ENCODE measurements at regions not wholly inside any gene's neighbourhood (a gene's known extent, or its start where the extent isn't known, plus 50 kb on each side); places are given as distances from the start of the nearest gene placed in this dataset.

DNA sequence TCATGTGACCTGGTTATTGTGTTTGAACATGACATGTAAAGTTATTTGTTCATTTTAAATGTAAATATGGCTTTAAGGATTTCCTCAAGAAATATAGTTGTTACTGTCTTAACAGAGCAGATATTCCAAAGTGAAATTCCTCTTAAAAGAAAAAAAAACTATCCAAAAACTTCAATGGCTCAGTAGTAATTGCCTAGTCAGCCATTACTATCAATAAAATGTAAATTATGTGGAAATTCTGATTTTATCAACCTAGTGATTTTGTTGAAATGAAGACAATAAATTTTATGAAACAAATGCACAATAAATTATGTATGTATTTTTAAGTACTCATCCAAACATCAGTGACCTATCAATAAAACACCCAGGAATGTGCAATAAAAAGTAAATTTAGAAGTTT lies 463.3 kb downstream of the TENT5A start:
- ChIA-PET CTCF (no interaction called here), RAD21 (ENCODE audit: low non-redundant PET in 1 of 2, low total read pairs in 2 of 2, uncharacterized antibody in 2 of 2, unreplicated experiment in 2 of 2) (no interaction called here)
- H3K4me2 ChIP-seq (ENCODE audit: low read length), result no peak overlapping the region

More for the DNA sequence above, 463.3 kb downstream of the TENT5A start:
- Histone ChIP-seq H3K36me3 (ENCODE audit: control insufficient read depth in 1 of 2, insufficient read depth in 2 of 2, low read length in 2 of 2) (no peaks in the 10 kb centered on the region), H3K27me3 (ENCODE audit: insufficient read depth, low read length) (no peaks in the 10 kb centered on the region), H3K9ac (ENCODE audit: low read length) (no peak overlapping the region), H2AFZ (ENCODE audit: low read depth, low read length, poor library complexity, severe bottlenecking) (no peak overlapping the region), H3K4me1 (ENCODE audit: control insufficient read depth in 1 of 2, insufficient read depth in 2 of 2, low read length in 2 of 2) (no peaks in the 10 kb centered on the region), H3K27ac (ENCODE audit: low read depth, low read length) (no peak overlapping the region), H3K4me3 (replicated peaks in 1 of 2; ENCODE audit: low read depth in 1 of 2, low read length in 2 of 2) (no peak overlapping the region), H3K9me3 (ENCODE audit: control insufficient read depth in 1 of 2, insufficient read depth in 1 of 2, low read depth in 1 of 2, low read length in 2 of 2) (no peaks in the 10 kb centered on the region), H3K9me2 (ENCODE audit: insufficient read depth) (no peaks in the 10 kb centered on the region), H3K79me2 (ENCODE audit: insufficient read depth, low read length) (no peaks in the 10 kb centered on the region), H4K20me1 (ENCODE audit: insufficient read depth) (no peaks in the 10 kb centered on the region)
- no peak for DNase-seq (ENCODE audit: low read depth, low spot score)
- TF ChIP-seq, protein P1, sequence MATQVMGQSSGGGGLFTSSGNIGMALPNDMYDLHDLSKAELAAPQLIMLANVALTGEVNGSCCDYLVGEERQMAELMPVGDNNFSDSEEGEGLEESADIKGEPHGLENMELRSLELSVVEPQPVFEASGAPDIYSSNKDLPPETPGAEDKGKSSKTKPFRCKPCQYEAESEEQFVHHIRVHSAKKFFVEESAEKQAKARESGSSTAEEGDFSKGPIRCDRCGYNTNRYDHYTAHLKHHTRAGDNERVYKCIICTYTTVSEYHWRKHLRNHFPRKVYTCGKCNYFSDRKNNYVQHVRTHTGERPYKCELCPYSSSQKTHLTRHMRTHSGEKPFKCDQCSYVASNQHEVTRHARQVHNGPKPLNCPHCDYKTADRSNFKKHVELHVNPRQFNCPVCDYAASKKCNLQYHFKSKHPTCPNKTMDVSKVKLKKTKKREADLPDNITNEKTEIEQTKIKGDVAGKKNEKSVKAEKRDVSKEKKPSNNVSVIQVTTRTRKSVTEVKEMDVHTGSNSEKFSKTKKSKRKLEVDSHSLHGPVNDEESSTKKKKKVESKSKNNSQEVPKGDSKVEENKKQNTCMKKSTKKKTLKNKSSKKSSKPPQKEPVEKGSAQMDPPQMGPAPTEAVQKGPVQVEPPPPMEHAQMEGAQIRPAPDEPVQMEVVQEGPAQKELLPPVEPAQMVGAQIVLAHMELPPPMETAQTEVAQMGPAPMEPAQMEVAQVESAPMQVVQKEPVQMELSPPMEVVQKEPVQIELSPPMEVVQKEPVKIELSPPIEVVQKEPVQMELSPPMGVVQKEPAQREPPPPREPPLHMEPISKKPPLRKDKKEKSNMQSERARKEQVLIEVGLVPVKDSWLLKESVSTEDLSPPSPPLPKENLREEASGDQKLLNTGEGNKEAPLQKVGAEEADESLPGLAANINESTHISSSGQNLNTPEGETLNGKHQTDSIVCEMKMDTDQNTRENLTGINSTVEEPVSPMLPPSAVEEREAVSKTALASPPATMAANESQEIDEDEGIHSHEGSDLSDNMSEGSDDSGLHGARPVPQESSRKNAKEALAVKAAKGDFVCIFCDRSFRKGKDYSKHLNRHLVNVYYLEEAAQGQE (IDR thresholded peaks at IDR 0.05; ENCODE audit: low read depth), result no peak
- TF ChIP-seq, protein P2, sequence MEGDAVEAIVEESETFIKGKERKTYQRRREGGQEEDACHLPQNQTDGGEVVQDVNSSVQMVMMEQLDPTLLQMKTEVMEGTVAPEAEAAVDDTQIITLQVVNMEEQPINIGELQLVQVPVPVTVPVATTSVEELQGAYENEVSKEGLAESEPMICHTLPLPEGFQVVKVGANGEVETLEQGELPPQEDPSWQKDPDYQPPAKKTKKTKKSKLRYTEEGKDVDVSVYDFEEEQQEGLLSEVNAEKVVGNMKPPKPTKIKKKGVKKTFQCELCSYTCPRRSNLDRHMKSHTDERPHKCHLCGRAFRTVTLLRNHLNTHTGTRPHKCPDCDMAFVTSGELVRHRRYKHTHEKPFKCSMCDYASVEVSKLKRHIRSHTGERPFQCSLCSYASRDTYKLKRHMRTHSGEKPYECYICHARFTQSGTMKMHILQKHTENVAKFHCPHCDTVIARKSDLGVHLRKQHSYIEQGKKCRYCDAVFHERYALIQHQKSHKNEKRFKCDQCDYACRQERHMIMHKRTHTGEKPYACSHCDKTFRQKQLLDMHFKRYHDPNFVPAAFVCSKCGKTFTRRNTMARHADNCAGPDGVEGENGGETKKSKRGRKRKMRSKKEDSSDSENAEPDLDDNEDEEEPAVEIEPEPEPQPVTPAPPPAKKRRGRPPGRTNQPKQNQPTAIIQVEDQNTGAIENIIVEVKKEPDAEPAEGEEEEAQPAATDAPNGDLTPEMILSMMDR (IDR thresholded peaks at IDR 0.05 in 2 of 3, conservative IDR thresholded peaks at IDR 0.05 in 1 of 3; ENCODE audit: borderline replicate concordance in 1 of 3, insufficient read depth in 1 of 3, low read depth in 2 of 3, low read length in 2 of 3), result no peak
- no peak for TF ChIP-seq SP1 (IDR thresholded peaks at IDR 0.05; ENCODE audit: low read depth)
- TF ChIP-seq, protein P3, sequence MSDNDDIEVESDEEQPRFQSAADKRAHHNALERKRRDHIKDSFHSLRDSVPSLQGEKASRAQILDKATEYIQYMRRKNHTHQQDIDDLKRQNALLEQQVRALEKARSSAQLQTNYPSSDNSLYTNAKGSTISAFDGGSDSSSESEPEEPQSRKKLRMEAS (IDR thresholded peaks at IDR 0.05), result no peak
- TF ChIP-seq, protein P4, sequence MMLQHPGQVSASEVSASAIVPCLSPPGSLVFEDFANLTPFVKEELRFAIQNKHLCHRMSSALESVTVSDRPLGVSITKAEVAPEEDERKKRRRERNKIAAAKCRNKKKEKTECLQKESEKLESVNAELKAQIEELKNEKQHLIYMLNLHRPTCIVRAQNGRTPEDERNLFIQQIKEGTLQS (IDR thresholded peaks at IDR 0.05), result no peak
- no peak for TF ChIP-seq POLR2A (IDR thresholded peaks at IDR 0.05; ENCODE audit: borderline replicate concordance, extremely low read depth, insufficient read depth, insufficient read length)
- no peak for TF ChIP-seq TCF7L2 (IDR thresholded peaks at IDR 0.05; ENCODE audit: borderline replicate concordance, extremely low read depth, insufficient read depth, insufficient read length)
- TF ChIP-seq RAD21 (IDR thresholded peaks at IDR 0.05; ENCODE audit: low read depth), result no peak
- no peak for TF ChIP-seq CEBPB (IDR thresholded peaks at IDR 0.05; ENCODE audit: low read depth)
- TF ChIP-seq EGR1 (IDR thresholded peaks at IDR 0.05; ENCODE audit: low read depth), result no peak
- no peak for TF ChIP-seq CBX3 (IDR thresholded peaks at IDR 0.05; ENCODE audit: low read depth)
- BruUV-seq (replicated peaks), result no TSS peak
- POLR2A ChIA-PET, result no interaction called here
- ATAC-seq, result no peak
- intact Hi-C loops (cut with micrococcal nuclease), result no loop called here
